A549 (cell line): ENCODE measurements at regions not wholly inside any gene's neighbourhood (a gene's known extent, or its start where the extent isn't known, plus 50 kb on each side); places are given as distances from the start of the nearest gene placed in this dataset.

ENCODE experiments used
- ATAC-seq, 2 experiments: fragments of 200-7000 bp in 1 of 2; fragments of >200 bp in 1 of 2; cut with Nextera tagmentation in 1 of 2; cut with Tn5 transposase in 1 of 2; 3 replicates each; pipeline versions ENCODE4 v1.8.0 to v1.9.1; 2018 to 2020; ENCODE audit warnings: mild to moderate bottlenecking in 1 of 2, moderate library complexity in 1 of 2
- CTCF ChIA-PET: fragments of 300-600 bp; sonication (Branson Sonifier 250); formaldehyde crosslinking; extraction: SDS; loops from one replicate; lab custom pipeline; 2021; ENCODE audit warnings: antibody characterized with exemption, inconsistent platforms; lab: Yijun Ruan, JAX
- POLR2A ChIA-PET: fragments of 350-600 bp; formaldehyde crosslinking; extraction: SDS; loops from one replicate; lab custom pipeline; 2021; ENCODE audit warnings: antibody characterized with exemption, inconsistent platforms; lab: Yijun Ruan, JAX
- DNase-seq, 2 experiments: peaks; one replicate each; pipeline versions ENCODE4 v3.0.0 to v3.0.0-alpha.2; 2011 to 2016; ENCODE audit warnings: low read depth in 1 of 2, low spot score in 1 of 2
- FAIRE-seq: peaks from 2 replicates; lab custom pipeline; 2011; peaks lifted over from hg19 to GRCh38; lab: Jason Lieb, UNC
- H3K27ac ChIP-seq, 2 experiments: fragments of >200 bp; sonication (Bioruptor Twin); formaldehyde crosslinking; 3 replicates each; pipeline ENCODE4 v1.5.1; 2016 to 2017
- H3K4me1 ChIP-seq: fragments of >200 bp; sonication (Bioruptor Twin); formaldehyde crosslinking; 3 replicates; pipeline ENCODE4 v1.6.1; 2016
- H3K4me2 ChIP-seq: fragments of >200 bp; sonication (Bioruptor Twin); formaldehyde crosslinking; 3 replicates; pipeline ENCODE4 v1.6.1; 2016
- H3K4me3 ChIP-seq: fragments of >200 bp; sonication (Bioruptor Twin); formaldehyde crosslinking; 3 replicates; pipeline ENCODE4 v1.5.1; 2016
- H3K9me3 ChIP-seq: fragments of >200 bp; sonication (Bioruptor Twin); formaldehyde crosslinking; 3 replicates; pipeline ENCODE4 v1.6.1; 2016
- ATOH8 ChIP-seq: fragments of 250-450 bp; sonication (Bioruptor Pico); IDR thresholded peaks from 2 replicates; pipeline ENCODE4 v1.5.0; 2020; ENCODE audit warnings: low read depth, mild to moderate bottlenecking, moderate library complexity
- CEBPB ChIP-seq, 2 experiments: fragments of >200 bp in 1 of 2; sonication (Bioruptor Twin) in 1 of 2; formaldehyde crosslinking in 1 of 2; IDR thresholded peaks; 2 replicates each; pipeline ENCODE4 v1.6.1; 2012 to 2016
- CHD4 ChIP-seq: fragments of 200-600 bp; sonication (generic); IDR thresholded peaks from 2 replicates; pipeline ENCODE4 v1.6.1; 2016; ENCODE audit warnings: antibody characterized with exemption, mild to moderate bottlenecking, borderline replicate concordance
- FOXS1 ChIP-seq: fragments of 250-450 bp; sonication (Bioruptor Pico); IDR thresholded peaks from 2 replicates; pipeline ENCODE4 v1.5.0; 2020; ENCODE audit warnings: mild to moderate bottlenecking, moderate library complexity
- HDAC2 ChIP-seq: fragments of 200-600 bp; sonication (generic); IDR thresholded peaks from 2 replicates; pipeline ENCODE4 v1.6.1; 2016
- HMGXB4 ChIP-seq: fragments of 250-450 bp; sonication (Bioruptor Pico); IDR thresholded peaks from 2 replicates; pipeline ENCODE4 v1.5.0; 2021; ENCODE audit warnings: mild to moderate bottlenecking, moderate library complexity, borderline replicate concordance
- MYC ChIP-seq: IDR thresholded peaks from 2 replicates; pipeline ENCODE4 v1.6.1; 2012; ENCODE audit warnings: mild to moderate bottlenecking, inconsistent platforms, low read length, improper control_type of control experiment, borderline replicate concordance
- NR3C1 ChIP-seq: fragments of >200 bp; sonication (Bioruptor Twin); formaldehyde crosslinking; IDR thresholded peaks from 3 replicates; pipeline ENCODE4 v1.6.1; 2017
- PBX3 ChIP-seq: IDR thresholded peaks from 2 replicates; pipeline ENCODE4 v1.6.1; 2012
- PHF8 ChIP-seq: fragments of 200-600 bp; sonication (generic); IDR thresholded peaks from 2 replicates; pipeline ENCODE4 v1.6.1; 2016; ENCODE audit warnings: low read depth, mild to moderate bottlenecking, antibody characterized with exemption, moderate library complexity, borderline replicate concordance
- REST ChIP-seq: fragments of 200-600 bp; sonication (generic); IDR thresholded peaks from 2 replicates; pipeline ENCODE4 v1.6.1; 2016; ENCODE audit warnings: antibody characterized with exemption, mild to moderate bottlenecking, moderate library complexity
- RFX5 ChIP-seq: fragments of 450-650 bp; IDR thresholded peaks from 2 replicates; pipeline ENCODE4 v1.7.1; 2014; ENCODE audit warnings: antibody characterized with exemption, mild to moderate bottlenecking, moderate library complexity
- RNF2 ChIP-seq: fragments of 200-600 bp; sonication (generic); IDR thresholded peaks from 2 replicates; pipeline ENCODE4 v1.6.1; 2016; ENCODE audit warnings: low read depth, mild to moderate bottlenecking, antibody characterized with exemption, moderate library complexity, borderline replicate concordance
- TFCP2L1 ChIP-seq: fragments of 250-450 bp; sonication (Bioruptor Pico); IDR thresholded peaks from 2 replicates; pipeline ENCODE4 v1.5.0; 2021; ENCODE audit warnings: mild to moderate bottlenecking
- TP53 ChIP-seq: fragments of 250-450 bp; sonication (Bioruptor Pico); IDR thresholded peaks from 2 replicates; pipeline ENCODE4 v1.5.0; 2021; ENCODE audit warnings: mild to moderate bottlenecking, moderate library complexity
- TF ChIP-seq, protein P1 (sequence below): fragments of >200 bp; sonication (Bioruptor Twin); formaldehyde crosslinking; IDR thresholded peaks from 2 replicates; pipeline ENCODE4 v1.6.1; 2016
- TF ChIP-seq, protein P2 (sequence below): fragments of 450-650 bp; IDR thresholded peaks from 2 replicates; pipeline ENCODE4 v1.6.1; 2014; ENCODE audit warnings: antibody characterized with exemption
- TF ChIP-seq, protein P3 (sequence below): IDR thresholded peaks from 2 replicates; pipeline ENCODE4 v1.6.1; 2012; ENCODE audit warnings: low read depth, borderline replicate concordance

- TF ChIP-seq REST = no peak
These were observed 618.7 kb upstream of the SGCG start (continued) for GRCh38 chr13:22562116-22562515.

- H3K4me3 ChIP-seq = no peak overlapping the region
- H3K27ac ChIP-seq = no peak overlapping the region
- H3K9me3 ChIP-seq = no peaks in the 10 kb centered on the region
- H3K4me1 ChIP-seq = no peaks in the 10 kb centered on the region
- ChIA-PET POLR2A (no interaction called here), CTCF (no interaction called here)
- H3K4me2 ChIP-seq = no peak overlapping the region
- TF ChIP-seq TP53 (CRISPR knock-in tag) (no peak), TFCP2L1 (no peak), CHD4 (no peak), CEBPB (IDR thresholded peaks at IDR 0.05) (no peak), HMGXB4 (CRISPR knock-in tag) (no peak), HDAC2 (no peak), RFX5 (no peak), PHF8 (no peak), MYC (no peak), NR3C1 (no peak), PBX3 (no peak), FOXS1 (CRISPR knock-in tag) (no peak), ATOH8 (CRISPR knock-in tag) (no peak), RNF2 (no peak)
- TF ChIP-seq, protein P1, sequence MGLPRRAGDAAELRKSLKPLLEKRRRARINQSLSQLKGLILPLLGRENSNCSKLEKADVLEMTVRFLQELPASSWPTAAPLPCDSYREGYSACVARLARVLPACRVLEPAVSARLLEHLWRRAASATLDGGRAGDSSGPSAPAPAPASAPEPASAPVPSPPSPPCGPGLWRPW = no peak
- TF ChIP-seq, protein P2, sequence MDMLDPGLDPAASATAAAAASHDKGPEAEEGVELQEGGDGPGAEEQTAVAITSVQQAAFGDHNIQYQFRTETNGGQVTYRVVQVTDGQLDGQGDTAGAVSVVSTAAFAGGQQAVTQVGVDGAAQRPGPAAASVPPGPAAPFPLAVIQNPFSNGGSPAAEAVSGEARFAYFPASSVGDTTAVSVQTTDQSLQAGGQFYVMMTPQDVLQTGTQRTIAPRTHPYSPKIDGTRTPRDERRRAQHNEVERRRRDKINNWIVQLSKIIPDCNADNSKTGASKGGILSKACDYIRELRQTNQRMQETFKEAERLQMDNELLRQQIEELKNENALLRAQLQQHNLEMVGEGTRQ = no peak
- TF ChIP-seq, protein P3, sequence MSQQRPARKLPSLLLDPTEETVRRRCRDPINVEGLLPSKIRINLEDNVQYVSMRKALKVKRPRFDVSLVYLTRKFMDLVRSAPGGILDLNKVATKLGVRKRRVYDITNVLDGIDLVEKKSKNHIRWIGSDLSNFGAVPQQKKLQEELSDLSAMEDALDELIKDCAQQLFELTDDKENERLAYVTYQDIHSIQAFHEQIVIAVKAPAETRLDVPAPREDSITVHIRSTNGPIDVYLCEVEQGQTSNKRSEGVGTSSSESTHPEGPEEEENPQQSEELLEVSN = no peak
- no peak for DNase-seq
- no peak for FAIRE-seq
- ATAC-seq = no peak
These were observed 617.5 kb upstream of the SGCG start for GRCh38 chr13:22563272-22563671.
